EH (cell line): ENCODE measurements at regions not wholly inside any gene's neighbourhood (a gene's known extent, or its start where the extent isn't known, plus 50 kb on each side); places are given as distances from the start of the nearest gene placed in this dataset.
A peak's percentile ranks its signal among the peaks of the same experiment; 100 is the strongest.

Experiments used
- DNase-seq: peaks from one replicate; pipeline ENCODE4 v3.0.0-alpha.2; 2015; ENCODE audit warnings: low read depth

GRCh38 chr15:72965671-72966070 lies 86.6 kb upstream of the NEO1 start:
- no peak for DNase-seq

DNA sequence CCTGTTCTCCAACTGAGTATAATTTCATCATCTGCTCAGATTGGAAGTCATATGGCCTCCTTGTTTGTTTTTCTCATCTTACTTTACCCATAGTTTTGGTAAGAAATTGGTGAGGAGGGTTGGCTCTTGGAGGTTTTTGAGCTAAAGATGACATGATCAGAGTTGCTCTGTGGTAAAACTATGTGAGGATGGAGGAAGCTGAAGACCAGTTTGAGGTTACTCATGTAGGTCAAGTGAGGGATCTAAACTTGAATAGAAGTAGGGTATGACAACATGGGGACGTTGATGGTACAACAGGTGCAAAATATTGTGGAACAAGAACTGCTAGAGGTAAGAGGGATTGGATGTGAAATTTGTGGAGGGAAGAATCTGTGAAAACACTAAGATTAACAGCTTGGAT lies 87.7 kb upstream of the NEO1 start:
- no peak for DNase-seq

- DNase-seq = no peak
These were observed 88.1 kb upstream of the NEO1 start for GRCh38 chr15:72964135-72964534.

- DNase-seq = no peak
These were observed 90.1 kb upstream of the NEO1 start for GRCh38 chr15:72962054-72962702.

DNA sequence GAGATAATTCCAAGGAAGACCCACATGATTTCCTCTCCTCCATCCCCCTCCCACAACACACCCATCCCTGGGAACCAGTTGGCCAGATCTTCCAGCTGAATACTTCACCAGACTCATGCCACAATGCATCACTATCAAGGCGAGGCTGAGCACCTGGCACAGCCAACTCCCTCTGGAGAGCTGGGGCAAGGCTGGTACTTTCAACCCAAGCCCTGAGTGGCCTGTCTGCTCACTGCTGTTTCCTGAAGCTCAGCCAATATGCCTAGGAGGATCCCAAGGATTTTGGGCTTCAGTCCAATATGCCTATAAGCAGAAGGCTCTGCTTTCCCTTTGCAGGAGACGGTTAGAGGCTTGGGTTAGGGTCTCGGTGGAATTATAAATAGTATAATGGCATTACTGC lies 90.9 kb upstream of the NEO1 start:
- no peak for DNase-seq

DNA sequence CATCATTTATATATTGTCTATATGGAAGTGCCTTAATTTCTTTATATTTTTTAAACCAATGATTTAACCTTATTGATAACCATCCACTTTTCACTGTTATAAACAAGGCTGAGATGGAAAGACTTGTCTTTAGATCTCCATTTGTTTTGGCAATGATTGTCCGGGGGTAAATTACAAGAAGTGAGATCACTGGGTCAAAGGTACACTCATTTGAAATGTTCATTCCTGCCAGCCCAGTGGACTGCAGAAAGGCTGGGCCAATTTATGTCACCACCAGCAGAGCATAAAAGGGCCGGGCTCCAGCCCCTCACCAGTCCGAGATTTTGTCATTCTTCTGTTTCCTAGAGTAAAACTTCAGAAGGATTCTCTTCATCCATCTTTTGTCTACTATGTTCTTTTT lies 93.6 kb upstream of the NEO1 start:
- DNase-seq = no peak

DNA sequence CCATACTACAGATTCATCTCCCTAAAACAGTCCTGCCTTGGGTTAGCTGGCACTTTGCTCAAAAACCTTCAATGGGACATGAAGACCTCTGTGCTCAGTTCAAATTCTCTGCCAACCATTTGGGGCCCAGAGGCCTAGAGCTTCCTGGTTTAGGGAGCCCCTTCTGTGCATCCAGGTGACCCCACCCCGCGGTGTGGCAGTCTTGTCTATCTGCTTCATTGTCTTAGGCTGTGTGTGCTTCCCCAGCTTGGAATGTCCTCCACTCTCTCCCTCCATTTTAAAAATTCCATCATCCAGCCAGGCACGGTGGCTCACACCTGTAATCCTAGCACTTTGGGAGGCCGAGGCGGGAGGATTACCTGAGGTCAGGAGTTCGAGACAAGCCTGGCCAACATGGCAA lies 99.0 kb upstream of the NEO1 start:
- DNase-seq = no peak

DNA sequence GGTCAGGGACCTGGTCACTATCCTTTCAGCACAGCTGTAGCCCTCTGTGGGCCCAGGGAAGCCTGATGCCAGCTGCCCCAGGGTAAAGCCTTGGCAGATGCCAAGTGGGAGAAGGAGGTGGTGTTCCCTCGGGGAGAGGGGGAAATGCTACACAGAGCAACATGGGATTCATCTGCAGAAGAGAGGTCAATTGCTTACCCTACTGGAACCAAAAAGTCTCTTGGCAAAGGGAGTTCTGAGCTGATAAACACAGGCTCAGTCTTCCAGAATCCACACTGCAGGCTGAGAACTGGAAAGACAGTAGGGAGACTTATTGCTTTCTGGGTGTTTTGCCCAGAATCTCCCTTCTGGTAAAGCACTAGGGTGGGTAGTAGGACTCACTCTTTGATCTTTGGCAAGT lies 100.1 kb upstream of the NEO1 start:
- no peak for DNase-seq

DNA sequence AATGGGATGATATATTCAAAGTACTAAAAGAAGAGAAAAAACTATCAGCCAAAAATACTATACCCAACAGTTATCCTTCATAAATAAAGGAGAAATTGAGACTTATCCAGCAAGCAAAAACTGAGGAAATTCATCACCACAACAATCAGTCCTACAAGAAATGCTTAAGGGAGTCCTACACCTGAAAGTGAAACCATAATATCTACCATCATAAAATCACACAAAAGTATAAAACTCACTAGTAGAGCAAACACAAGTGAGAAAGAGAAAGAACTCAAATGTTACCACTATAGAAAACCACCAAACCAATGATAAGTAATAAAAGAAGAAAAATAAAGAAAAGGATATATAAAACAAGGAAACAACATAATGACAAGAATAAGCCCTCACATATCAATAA lies 103.6 kb upstream of the NEO1 start:
- DNase-seq = no peak

DNA sequence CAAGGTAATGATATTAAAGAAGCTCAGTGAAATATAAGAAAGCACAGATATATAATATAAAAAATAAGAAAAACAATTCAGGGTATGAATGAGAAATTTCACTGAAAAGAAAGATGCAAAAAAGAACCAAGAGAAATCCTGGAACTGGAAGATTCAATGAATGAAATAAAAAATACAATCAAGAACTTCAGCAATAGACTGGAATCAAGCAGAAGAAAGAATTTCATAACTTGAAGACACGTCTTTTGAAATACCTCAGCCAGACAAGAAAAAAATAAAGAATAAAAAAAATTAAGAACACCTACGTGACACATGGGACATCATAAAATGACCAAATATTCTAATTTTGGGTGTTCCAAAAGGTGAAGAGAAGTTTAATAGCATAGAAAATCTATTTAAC lies 104.6 kb upstream of the NEO1 start:
- no peak for DNase-seq

DNA sequence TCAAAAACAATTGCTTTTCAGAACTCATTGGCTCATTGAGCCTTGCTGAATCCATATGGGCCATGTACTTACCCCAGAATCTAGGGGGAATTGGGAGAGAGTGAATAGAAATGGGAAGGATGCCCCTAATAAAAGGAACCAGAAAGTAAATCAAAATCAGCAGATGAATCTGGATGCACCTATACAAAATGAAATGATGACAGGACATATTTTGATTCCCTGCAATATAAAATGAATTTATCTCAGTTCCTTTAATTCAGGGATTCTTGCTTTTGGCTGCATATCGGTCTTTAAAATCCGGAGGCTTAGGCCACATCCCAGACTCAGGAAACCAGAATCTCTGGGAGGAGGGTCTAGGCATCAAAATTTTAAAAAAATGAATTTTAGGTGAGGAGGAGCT lies 107.7 kb upstream of the NEO1 start:
- no peak for DNase-seq

DNA sequence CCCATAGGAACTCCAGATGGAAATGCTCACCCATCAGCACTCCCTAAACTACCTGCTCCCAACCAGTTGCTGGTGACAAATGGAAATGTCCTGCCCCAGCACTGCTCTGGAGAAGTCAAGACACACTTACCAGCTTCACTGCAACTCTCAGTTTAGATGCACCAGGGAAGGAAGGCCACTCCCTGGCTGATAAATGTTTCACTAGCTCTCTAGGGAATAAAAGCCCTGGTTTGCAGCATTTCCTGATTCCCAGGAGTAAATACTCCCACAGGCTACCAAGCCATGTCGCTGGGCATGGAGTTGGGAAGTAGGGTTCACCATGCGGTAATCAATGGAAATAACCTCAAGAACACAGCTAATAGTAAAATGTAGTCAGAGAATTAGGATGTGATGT lies 112.0 kb upstream of the NEO1 start:
- DNase-seq = no peak

GRCh38 chr15:72939514-72940228 lies 112.6 kb upstream of the NEO1 start:
- no peak for DNase-seq

GRCh38 chr15:72936691-72937679 lies 115.3 kb upstream of the NEO1 start:
- no peak for DNase-seq

GRCh38 chr15:72936237-72936636 lies 116.0 kb upstream of the NEO1 start:
- no peak for DNase-seq

DNA sequence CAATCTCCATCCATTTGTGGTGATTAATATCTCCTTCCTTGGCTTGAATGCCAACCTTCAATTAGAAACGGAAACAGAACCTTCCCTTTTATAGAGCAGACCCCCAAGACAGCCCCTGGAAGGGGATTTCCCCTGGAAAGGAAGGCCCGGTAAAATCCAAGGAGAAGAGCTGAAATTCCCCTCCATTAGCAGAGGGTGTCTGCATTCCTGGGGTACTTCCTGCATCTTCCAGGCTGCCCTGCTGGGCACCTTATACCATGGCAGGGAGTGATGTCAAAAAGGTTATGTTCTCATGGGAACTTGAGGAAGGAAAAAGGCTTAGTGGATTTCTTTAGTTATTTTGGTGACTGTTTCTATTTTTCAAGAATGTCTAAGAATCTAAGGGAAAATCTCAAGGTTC lies 116.7 kb upstream of the NEO1 start:
- no peak for DNase-seq

DNA sequence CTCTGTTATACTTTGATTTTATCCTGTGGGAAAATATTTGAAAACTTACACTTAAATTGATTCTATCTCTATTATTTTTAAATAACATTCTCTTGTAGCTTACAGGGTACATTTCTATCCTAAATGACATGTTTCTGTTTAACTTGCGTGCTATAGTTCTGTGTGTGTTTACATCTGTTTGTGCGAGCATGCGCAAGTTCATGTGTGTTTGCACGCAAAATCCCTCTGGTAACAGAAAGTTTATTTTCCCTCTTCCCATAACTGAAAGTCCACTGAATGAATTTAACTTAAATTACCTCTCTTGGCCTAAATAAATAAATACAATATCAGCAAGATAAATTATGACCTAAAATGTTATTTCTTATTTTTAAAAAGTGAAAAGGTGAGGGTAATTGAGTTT lies 117.3 kb upstream of the NEO1 start:
- DNase-seq = no peak

- peak; percentile 24 for DNase-seq
These were observed 118.3 kb upstream of the NEO1 start for GRCh38 chr15:72933976-72934375.

DNA sequence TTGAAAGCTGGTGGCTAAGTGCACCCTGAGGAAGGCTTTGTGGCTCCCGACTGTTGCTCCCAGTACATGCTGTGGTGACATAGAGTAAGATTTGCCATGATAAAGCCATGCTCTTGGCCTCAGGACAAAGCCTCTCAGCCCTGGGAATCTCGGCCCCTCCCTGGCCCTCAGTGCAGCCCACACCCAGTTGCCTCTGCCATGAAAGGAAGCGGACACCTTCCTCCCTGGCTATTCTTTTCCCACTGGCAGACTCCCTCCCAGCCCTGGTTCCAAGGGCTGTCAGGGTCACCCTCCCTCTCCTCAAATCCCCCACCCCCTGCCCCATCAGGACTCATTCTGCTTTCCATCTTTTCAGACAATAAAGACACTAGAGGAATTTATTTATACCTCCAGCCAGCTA lies 119.8 kb upstream of the NEO1 start:
- no peak for DNase-seq

DNA sequence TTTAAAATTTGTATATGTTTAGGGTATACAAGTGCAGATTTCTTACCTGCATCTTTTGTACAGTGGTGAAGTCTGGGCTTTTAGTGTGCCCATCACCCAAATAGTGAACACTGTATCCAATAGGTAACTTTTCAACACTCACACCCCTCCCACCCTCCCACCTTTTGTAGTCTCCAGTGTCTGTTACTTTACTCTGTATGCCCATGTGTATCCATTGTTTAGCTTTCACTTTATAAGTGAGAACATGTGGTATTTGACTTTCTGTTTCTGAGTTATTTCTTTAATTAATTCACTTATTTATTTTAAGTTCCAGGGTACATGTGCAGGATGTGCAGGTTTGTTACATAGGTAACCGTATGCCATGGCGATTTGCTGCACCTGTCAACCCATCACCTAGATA lies 124.8 kb upstream of the NEO1 start:
- DNase-seq = no peak

GRCh38 chr15:72925661-72926060 lies 126.6 kb upstream of the NEO1 start:
- no peak for DNase-seq

DNA sequence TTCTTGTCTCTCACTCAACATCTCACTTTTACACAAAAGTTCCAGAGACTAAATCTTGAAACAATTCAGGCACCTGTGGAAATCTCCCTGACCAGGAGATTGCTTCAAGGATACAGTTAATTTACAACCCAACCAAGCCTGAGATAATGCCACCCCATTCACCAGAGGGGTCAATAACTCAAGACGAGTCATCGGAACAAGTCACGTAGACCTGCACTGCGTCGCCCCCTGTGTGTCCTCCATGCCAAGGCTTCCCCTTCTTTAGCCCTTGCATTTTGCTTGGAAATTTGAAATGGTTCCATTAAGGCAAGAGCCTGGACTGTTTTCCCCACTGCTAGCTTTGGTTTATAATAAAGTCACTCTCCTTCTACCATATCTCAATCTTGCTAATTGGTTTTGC lies 129.0 kb upstream of the NEO1 start:
- DNase-seq = no peak

DNA sequence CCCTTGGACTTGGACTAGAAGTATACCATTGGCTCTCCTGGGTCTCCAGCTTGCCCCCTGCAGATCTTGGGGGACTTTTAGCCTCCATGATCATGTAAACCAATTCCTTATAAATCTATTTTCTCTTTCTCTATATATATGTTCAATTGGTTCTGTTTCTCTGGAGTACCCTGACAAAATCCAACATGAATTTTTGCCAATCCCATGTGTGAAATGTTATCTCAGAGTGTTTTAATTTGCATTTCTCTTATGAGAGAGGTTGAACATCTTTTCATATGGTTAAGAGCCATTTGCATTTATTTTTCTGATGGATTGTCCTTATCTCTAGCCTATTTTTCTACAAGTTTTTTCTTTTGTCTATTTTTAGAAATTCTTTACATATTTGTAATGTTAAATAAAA lies 131.7 kb upstream of the NEO1 start:
- no peak for DNase-seq
